ENCODE measurements at regions not wholly inside any gene's neighbourhood (a gene's known extent, or its start where the extent isn't known, plus 50 kb on each side); places are given as distances from the start of the nearest gene placed in this dataset.
"Not testable (repeated sequence)": the region's sequence is repeated elsewhere in the genome, so short reads cannot be mapped to it uniquely, and the experiment has no call there.

- Histone ChIP-seq H3K27me3 (no peaks in the 10 kb centered on the region), H3K4me3 (no peak overlapping the region), H3K36me3 (no peaks in the 10 kb centered on the region), H3K27ac (no peak overlapping the region), H3K9me3 (no peaks in the 10 kb centered on the region), H3K4me1 (no peaks in the 10 kb centered on the region)
- intact Hi-C loops (cut with DNase I) = no loop called here
- ATAC-seq = no peak
- DNase-seq = no peak
- TF ChIP-seq CTCF (IDR thresholded peaks at IDR 0.05) = no peak
Measured at GRCh38 chr19:28316464-28316863, 896.5 kb downstream of the UQCRFS1 start.

- H3K9me3 ChIP-seq = no peaks in the 10 kb centered on the region
- no peak for TF ChIP-seq CTCF (IDR thresholded peaks at IDR 0.05)
- no peaks in the 10 kb centered on the region for H3K36me3 ChIP-seq
- DNase-seq (no peak), ATAC-seq (no peak)
- intact Hi-C loops (cut with DNase I) = no loop called here
- H3K27ac ChIP-seq = no peak overlapping the region
- H3K4me3 ChIP-seq = no peak overlapping the region
- H3K27me3 ChIP-seq = no peaks in the 10 kb centered on the region
- no peaks in the 10 kb centered on the region for H3K4me1 ChIP-seq
Measured at GRCh38 chr19:28314756-28315155, 898.2 kb downstream of the UQCRFS1 start.

GRCh38 chr19:28314287-28314686, 898.7 kb downstream of the UQCRFS1 start:
- no peaks in the 10 kb centered on the region for H3K4me1 ChIP-seq
- intact Hi-C loops (cut with DNase I) = no loop called here
- TF ChIP-seq CTCF (IDR thresholded peaks at IDR 0.05) = no peak
- H3K27me3 ChIP-seq = no peaks in the 10 kb centered on the region
- ATAC-seq (no peak), DNase-seq (no peak)
- H3K27ac ChIP-seq = no peak overlapping the region
- no peaks in the 10 kb centered on the region for H3K36me3 ChIP-seq
- H3K9me3 ChIP-seq = no peaks in the 10 kb centered on the region
- no peak overlapping the region for H3K4me3 ChIP-seq

- TF ChIP-seq CTCF (IDR thresholded peaks at IDR 0.05) = no peak
- intact Hi-C loops (cut with DNase I) = no loop called here
- DNase-seq (no peak), ATAC-seq (peak; percentile 40)
- H3K36me3 ChIP-seq = no peaks in the 10 kb centered on the region
- H3K9me3 ChIP-seq = no peaks in the 10 kb centered on the region
- no peak overlapping the region for H3K4me3 ChIP-seq
- no peaks in the 10 kb centered on the region for H3K4me1 ChIP-seq
- no peaks in the 10 kb centered on the region for H3K27me3 ChIP-seq
- no peak overlapping the region for H3K27ac ChIP-seq
Measured at GRCh38 chr19:28313633-28314032, 899.3 kb downstream of the UQCRFS1 start.

DNA sequence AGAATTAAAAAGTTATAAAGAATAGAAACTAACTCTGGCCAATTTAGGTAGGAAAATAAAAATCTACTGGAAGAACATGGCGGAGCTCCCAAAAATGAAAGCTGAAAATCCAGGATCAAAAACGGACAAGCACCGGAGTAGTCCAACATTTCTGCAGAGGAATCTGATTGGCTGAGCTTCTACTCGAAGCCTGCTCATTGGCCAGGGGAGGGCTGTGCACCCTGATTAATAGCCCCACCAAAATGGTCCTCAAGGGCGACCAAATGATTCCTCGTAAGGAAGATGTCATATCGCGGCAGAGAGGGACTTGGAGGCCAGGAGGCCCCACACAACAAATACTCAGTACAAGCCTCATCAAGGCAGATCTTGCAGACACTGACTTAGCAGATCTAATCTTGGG, 900.7 kb downstream of the UQCRFS1 start:
- H3K27me3 ChIP-seq = no peaks in the 10 kb centered on the region
- H3K9me3 ChIP-seq = no peaks in the 10 kb centered on the region
- DNase-seq = no peak
- TF ChIP-seq CTCF (IDR thresholded peaks at IDR 0.05) = no peak
- H3K27ac ChIP-seq = no peak overlapping the region
- no peak for ATAC-seq
- intact Hi-C loops (cut with DNase I) = no loop called here
- H3K4me1 ChIP-seq = no peaks in the 10 kb centered on the region
- no peak overlapping the region for H3K4me3 ChIP-seq
- H3K36me3 ChIP-seq = no peaks in the 10 kb centered on the region

- H3K4me1 ChIP-seq; ATAC-seq; H3K27me3 ChIP-seq; H3K27ac ChIP-seq; H3K36me3 ChIP-seq; DNase-seq; H3K4me3 ChIP-seq; intact Hi-C loops (cut with DNase I); H3K9me3 ChIP-seq: not testable (repeated sequence)
Measured at GRCh38 chr19:28310829-28311228, 902.1 kb downstream of the UQCRFS1 start.

All from left lung (tissue), 4 donors.